Activated CD8-positive, alpha-beta memory T cell treated with anti-CD3 and anti-CD28 coated beads for 1 hour (primary cell): ENCODE measurements at regions not wholly inside any gene's neighbourhood (a gene's known extent, or its start where the extent isn't known, plus 50 kb on each side); places are given as distances from the start of the nearest gene placed in this dataset.

ENCODE experiments used
- DNase-seq, 2 donors: peaks; one replicate each; pipeline ENCODE4 v3.0.0-alpha.2; 2020; ENCODE audit warnings: low read depth in 1 of 2; ENCODE audit errors: extremely low read depth in 1 of 2

DNA sequence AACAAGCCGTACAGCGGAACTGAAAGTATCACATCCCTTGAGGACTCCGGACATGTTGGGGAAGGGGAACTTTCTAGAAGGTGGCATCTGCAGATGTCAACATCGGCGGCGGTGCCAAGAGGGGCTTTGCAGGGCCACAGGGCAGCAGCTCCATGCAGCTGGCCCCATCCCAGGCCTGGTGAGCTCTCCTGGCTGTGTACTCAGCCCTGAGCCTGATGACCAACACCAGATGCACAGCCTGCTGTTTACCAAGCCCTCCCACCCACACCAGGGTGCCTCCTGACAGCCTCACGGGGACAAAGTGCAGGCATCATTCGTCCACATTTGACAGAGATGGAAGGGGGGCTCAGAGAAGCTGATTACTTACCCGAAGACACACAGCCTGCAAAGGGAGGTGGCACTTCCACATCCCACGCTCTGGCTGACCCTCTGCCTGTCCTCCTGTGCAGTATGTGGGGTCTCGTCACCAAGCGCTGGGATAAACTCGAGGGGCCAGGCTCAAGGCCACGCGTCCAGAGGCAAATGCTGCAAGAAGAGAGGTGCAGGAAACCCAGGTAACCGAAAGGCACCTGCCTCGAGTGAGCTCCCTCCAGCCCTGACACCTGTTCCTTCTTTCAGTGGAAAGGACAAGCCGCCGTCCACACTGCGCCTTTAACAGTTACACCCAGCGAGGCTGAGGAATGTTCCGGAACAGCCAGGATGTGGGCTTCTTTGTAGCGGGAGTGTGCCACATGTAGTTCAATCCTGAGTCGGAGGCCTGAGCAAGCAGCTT is 69.0 kb upstream of the ASAP2 start:
- no peak for DNase-seq

DNA sequence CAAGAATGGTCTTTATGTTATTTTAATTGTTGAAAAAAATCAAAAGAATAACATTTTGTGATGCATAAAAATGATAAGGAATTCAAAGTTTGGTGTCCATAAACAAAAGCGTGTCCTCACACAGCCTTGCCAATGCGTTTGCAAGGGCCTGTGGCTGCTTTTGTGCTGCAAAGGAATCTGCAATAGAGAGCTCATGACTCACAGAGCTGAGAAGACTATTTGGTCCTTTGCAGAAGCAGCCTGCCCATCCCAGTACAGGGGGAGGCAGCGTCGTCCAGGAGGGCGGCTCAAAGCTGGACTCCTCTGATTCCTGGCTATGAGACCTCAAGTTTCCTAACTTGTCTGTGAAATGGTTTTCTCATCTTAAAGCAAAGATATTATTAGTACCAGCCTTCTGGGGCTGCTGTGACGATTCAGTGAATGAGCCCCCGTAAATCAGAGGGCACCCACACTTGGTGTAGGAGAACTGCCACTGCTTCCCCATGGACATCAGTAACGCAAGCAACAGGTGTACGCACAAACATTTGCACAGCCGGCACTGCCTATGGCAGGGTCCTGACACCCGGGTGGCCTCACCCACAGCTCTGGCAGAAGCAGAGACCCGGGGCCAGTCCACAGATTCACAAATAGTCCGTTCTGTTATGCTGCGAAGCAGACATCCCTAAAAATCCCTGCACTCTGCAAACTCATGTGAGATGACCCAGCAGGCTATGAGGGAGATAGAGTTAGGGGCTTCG is 70.6 kb upstream of the ASAP2 start:
- DNase-seq: no peak

DNA sequence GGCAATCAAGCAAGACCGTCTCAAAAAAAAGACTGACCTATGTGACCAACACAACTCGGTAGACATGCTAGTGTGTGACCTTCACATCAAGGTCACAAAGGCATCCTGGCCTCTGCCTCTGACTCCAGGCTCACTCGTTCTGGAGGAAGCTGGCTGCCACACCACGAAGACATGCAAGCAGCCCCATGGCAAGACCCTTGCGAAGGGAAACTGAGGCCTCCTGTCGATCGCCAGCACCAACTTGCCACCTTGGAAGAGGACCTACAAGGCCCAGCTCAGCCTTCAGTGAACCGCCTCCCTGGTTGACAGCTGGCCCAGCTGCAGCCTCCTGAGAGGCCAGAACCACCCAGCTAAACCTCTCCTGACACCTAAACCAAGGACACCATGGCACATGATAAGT is 79.3 kb upstream of the ASAP2 start:
- no peak for DNase-seq

DNA sequence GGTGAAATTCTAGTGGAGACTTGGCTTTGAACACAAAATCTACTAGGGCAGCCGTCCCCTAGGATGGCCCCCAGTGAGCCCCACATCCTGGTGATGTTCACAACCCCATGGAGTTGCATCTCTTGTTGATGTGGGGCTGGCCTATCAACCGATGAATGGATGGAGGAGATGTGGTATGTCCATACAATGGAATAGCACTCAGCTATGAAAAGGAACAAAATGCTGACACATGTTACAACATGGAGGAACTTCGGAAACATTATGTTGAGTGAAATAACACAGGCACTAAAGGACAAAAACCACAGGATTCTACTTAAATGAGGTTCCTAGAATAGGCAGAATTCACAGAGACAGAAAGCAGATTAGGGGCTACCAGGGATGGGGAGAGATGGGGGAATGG is 80.1 kb upstream of the ASAP2 start:
- DNase-seq: no peak

DNA sequence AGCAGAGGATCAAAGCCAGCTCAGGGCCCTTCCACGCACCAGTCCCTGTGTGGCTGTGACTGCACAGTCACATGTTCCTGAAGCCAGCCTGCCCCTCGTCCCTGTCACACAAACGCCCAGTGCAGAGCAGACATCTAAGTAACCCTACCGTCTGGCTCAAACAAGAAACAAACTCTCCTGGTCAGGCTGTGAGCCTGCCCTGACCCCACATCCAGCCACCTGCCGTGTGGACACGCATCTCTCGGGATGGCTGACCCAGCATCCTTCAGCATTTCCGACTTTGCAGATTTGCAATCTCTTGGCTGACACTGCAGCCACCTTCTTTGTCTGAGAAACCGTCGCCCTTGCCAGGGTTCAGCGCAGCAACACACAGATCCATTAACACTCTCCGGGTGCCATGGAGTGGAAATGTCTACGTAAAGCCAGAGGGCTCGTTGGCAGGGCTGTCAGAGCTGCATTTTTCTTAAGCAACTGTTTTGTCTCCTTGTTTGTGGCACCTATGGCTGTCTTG is 82.3 kb upstream of the ASAP2 start:
- DNase-seq: no peak

DNA sequence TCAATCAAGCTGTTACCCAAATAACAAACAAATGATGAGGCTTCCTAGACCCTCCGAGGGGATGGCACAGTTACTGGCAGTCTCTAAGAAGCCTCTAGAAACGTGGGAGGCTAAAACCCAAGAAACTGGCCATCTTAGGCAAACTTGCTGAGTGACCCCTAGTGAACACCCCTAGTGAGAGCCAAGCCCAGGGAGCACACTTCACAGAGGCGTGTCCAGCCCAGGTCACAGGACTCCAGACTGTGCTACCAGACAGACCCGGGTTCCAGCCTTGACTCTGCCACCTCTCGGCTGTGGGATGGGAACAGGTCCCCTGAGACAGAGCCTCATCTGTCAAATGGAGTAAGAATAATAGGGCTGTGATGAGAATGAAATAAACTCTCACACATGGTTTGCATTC is 83.5 kb upstream of the ASAP2 start:
- DNase-seq: no peak

DNA sequence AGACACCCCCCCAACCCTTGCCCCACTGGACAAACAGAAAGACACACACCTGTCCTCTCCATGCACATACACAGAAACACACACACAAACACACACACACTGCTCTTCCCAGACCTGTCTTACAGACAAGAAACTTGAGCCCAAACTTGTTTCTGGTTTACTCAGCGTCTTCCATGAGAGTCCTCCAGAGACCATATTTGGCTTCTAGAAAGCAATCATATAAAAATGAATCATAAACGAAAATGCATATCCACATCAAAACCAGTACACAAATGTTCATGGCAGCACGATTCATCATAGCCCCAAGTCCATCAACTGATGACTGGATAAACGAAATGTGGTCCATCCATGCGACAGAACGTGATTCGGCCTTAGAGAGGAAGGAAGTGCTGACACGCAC is 84.2 kb upstream of the ASAP2 start:
- no peak for DNase-seq

DNA sequence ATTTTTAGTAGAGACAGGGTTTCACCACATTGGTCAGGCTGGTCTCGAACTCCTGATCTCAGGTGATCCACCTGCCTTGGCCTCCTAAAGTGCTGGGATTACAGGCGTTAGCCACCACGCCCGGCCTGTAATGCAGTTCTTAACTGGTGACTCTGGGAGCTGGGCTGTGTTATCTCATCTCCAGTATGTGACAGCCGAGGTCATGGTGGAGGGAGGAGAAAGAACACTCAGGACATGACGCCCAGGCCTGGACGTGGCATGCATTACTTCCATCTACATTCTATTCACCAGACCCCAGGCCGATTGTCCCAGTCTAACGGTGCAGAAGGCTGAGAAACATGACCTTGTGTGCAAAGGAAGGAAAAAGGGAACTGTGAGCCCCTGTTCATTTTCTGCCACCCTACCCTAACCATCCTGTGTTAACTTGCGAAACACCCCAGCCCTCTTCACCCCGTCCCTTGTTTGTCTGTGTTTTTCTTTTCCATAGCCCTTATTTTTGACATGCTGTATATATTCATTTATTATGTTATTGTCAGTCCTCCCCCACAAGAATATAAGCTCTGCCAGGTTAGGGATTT is 88.1 kb upstream of the ASAP2 start:
- no peak for DNase-seq

DNA sequence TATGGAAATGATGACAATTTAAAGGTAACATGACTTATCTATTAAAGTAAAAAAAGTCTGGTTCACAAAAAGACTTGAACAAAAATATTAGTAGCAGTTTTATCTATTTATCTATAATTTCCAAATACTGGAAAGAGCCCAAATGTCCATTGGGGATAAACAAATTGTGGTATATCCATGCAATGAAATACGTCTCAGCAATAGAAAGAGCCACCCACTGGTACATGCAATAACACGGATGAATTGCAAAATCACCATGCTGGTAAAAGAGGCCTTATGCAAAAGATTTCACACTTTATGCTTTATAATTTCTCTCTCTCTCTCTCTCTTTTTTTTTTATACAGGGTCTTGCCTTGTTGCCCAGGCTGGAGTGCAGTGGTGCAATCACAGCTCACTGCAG is 91.4 kb upstream of the ASAP2 start:
- no peak for DNase-seq

DNA sequence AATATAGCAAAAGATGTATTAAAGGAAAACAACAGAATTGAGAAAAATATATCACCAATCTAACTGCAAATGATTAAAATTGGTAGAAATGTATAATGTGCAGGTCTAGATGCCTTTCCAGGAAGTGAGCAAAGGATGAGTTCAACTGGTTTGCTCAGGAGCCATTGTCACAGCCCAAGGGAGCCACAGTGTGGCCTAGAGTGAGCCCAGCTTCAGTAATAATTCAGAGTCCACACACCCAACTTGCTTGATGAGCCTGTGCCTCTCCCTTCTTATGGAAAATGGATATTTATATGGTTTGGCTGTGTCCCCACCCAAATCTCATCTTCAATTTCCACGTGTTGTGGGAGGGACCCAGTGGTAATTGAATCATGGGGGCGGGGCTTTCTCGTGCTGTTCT is 92.2 kb upstream of the ASAP2 start:
- no peak for DNase-seq

DNA sequence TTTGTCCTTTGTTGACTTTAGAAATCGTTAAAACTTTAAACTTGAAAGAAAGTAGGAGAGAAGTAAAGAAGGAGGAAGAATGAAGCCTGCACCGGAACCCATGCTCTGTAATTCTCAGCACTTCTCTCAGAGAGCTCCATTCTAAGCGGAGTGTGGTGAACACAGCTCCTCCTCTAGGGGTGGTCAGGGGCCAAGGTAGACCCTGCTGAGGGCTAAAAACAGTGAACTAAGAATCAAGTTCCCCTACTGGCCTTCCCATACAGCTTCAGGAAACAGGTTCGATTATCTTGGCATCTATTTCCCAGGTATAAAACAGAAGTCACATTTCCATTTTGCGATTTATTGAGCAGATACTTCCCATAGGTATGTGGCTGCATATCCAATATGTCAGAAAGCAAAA is 92.7 kb upstream of the ASAP2 start:
- DNase-seq: no peak

DNA sequence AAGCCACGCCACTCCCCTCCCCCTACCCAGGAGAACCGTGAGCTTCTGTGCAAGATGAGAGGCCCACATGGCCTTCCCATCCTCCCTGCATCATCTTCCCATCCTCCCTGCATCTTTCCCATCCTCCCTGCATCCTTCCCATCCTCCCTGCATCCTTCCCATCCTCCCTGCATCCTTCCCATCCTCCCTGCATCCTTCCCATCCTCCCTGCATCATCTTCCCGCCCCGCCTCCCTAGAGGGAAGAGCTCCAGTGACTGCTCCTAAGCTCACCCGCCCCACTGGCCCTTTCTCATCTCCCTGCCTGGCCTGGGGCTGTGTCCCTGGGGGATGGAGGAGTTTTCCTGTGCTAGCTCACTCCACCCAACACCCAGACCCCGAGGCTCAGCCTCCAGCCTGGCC is 93.3 kb upstream of the ASAP2 start:
- no peak for DNase-seq

DNA sequence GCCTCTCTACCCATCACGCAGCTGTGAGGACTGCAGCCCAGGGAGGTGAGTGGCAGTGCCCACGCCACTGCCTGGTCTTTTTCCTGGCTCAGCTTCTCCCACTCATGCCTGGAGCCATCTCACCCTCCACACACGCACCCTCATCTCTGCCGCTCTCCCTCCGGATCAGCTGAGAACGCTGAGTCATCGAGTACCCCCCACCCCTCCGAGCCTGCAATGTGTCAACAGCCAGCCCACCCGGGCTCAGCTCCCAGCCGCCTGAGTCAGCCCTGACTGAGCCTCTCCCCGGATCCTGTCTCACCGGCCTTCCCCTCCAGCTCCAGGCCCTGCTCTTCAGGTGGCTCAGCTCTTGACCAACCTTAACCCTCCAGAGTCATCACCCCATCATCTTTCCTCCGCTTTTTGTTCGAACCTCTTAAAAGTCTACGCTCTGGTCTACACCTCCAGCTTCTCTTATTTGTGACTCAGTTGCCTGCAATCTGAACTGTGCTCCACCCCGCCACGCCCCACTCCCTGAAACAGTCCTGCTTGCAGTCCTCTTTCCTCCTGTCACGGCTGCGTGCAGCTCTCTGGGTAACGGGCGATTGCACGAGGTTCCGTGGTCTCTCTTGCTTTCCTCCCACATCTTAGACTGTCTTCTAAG is 94.4 kb upstream of the ASAP2 start:
- DNase-seq: no peak

DNA sequence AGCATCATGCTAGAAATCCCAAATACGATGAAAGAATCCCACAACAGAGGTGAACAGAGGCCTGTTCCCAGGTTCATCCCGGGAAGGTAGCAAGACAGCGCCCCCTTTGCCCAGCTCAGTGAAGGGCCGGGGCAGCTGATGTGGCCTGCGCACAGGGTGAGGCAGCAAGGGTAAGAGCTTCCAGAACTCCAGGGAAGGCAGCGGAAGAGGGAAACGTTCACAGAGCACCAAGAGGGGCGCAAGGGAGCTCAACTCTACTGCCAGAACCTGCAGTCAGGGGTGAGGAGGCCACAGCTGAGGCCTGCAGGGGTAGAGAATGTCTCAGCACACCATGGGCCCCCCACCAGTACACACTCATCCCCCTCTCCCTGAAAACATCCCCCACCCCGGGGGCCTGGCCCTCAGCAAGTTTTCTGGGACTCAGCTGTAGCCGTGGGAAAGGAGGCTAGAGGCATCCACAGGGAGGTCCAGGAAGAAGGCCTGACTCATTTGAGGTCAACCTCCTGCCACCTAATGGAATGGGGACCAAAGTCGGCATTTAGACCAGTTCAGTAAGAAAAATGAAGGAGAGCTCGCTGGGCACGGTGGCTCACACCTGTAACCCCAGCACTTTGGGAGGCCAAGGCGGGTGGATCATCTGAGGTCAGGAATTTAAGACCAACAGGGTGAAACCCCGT is 95.6 kb upstream of the ASAP2 start:
- no peak for DNase-seq

DNA sequence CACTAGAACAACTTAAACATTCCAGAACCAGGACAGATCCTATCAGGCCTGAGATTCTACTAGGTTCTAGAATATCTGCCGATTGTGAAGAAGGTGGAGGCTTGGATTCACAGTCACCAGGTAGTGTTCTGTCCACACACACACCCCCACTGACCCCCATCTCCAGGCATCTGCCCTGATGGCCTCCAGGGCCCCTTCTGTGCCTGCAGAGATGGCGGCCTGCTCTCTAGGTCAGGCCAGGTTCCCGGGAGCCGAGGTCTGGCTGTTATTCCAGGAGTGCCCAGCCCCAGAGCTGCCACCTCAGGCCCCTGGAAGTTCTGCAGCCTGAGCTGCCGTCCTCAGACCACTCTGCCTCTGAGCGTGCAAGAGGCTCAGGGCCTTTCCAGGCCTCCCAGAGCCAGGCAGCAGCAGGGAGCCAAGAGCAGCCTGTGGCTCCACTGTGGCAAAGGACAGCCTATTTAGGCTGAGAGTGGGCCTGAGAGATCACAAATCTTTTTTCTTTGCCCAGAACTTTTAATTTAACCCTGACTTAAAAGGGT is 96.2 kb upstream of the ASAP2 start:
- no peak for DNase-seq

DNA sequence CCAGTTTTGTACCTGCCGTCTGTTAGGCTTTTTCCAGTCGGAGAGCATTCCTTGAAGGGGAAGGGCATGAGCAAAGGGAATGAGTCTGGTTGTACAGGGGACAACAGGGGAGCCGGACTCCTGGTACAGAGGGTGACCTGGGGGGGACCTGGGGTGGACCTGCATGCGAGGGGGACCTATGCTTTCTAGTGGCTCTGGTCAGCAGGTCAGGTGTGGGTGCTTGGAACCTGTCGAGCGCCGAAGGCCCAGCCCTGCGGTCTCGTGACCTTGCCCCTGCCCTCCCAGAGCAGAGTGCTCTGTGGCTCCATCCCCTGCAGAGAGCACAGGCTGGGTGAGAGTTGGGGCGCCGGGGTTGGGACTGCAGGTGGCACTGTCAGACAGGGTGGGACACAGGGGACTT is 96.7 kb upstream of the ASAP2 start:
- no peak for DNase-seq

DNA sequence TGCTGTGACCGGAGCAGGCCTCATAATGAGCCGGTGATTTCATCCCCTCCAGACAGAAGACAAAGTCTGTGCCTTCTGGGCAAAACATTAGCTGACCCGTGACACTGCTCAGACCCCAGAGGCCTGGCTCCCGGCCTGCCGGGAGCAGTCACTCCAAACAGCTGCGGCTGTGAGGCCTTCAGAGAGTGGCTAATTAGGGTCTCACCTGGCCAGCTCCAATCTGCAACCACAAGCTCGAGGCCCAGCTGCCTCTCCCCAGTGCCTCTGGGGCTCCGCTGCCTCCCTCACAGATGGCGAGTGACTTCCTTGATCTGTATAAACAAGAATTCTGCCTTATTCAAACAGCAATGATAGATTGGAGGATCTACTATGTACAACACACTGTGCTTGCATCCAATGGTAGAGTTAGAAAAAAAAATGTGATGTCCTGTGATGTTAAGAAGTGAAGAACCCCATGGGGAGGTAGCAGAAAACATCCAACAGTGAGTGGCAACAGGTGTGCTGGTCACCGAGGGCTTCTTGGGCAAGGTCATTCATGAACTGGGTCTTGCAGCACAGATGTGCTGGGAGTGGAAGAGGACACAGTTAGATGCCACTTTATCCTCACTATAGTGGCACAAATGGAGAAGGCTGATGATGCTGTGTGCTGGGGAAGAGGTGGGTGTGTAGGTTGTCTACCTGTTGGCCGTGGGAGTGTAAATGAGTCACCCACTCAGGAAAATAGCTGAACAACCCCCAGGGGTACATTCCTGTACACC is 98.2 kb upstream of the ASAP2 start:
- no peak for DNase-seq

DNA sequence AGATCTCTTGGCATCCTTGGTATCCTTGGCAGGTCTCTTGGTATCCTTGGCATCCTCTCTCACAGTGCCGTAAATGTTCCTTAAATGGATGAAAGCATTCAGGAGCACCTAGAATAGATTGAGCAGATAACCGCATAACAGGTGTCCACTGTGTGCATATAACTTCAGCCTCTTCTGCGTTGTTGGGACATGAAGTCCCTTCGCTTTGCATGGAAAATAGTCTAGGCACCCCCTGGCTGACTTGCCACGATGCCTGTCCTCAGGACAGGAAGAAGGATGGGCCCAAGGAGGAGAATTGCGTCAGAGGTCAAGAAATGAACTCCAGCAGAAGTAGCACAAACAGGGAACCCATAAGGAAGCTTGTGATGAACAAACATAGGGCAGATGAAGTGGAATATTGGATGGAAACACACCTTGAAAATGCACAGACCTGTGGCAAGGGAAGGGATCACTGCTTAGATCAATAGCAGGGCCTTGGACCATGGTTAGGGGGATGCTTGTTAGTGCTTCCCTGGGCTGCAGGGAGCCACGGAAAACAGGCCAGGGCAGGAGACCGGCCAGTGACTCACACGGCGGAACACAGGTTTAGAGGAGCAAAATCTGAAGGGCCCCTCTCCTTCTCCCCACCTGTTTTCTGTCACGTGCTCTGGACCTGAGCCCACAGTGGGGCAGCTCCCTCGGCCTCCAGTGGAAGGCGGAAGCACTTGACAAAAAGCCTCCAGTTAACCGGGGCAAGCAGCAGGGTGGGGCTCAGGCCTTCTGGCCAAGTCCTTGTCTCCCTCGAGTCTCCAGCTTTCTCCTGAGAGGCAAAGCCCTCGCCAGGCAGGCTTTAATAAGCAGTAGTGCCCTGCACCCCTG is 99.2 kb upstream of the ASAP2 start:
- no peak for DNase-seq
